Tibial artery (tissue), 4 donors: ENCODE measurements at regions not wholly inside any gene's neighbourhood (a gene's known extent, or its start where the extent isn't known, plus 50 kb on each side); places are given as distances from the start of the nearest gene placed in this dataset.

Experiments
- DNase-seq, 2 donors: peaks; one replicate each; pipeline ENCODE4 v3.0.0-alpha.2; 2019
- H3K27ac ChIP-seq, 2 donors: fragments of 200-600 bp; sonication (generic) in 1 of 2; 1 replicate in 1 of 2; 2 replicates in 1 of 2; pipeline ENCODE4 v1.5.1; 2018 to 2019; ENCODE audit warnings: mild to moderate bottlenecking in 1 of 2
- H3K27me3 ChIP-seq, 2 donors: fragments of 200-600 bp; sonication (generic) in 1 of 2; one replicate each; pipeline versions ENCODE4 v1.5.1 to v1.6.0; 2016 to 2019
- H3K36me3 ChIP-seq, 3 donors: fragments of 200-600 bp; sonication (generic) in 2 of 3; one replicate each; pipeline ENCODE4 v1.5.1; 2016 to 2019; ENCODE audit warnings: mild to moderate bottlenecking in 2 of 3
- H3K4me1 ChIP-seq, 4 donors: fragments of 200-600 bp; sonication (generic) in 2 of 4; 1 replicate in 3 of 4; 2 replicates in 1 of 4; pipeline ENCODE4 v1.5.1; 2016 to 2019
- H3K4me3 ChIP-seq, 2 donors: fragments of 200-600 bp; sonication (generic) in 1 of 2; 1 replicate in 1 of 2; 2 replicates in 1 of 2; pipeline ENCODE4 v1.5.1; 2018 to 2019; ENCODE audit warnings: mild to moderate bottlenecking in 2 of 2
- H3K9me3 ChIP-seq, 3 donors: fragments of 200-600 bp; sonication (generic) in 1 of 3; one replicate each; pipeline ENCODE4 v1.5.1; 2016 to 2019
- CTCF ChIP-seq, 2 experiments: fragments of 200-600 bp in 1 of 2; fragments of 450-650 bp in 1 of 2; IDR thresholded peaks; one replicate each; pipeline ENCODE4 v1.5.1; 2017 to 2019; ENCODE audit warnings: antibody characterized with exemption in 2 of 2, mild to moderate bottlenecking in 1 of 2, moderate library complexity in 1 of 2
- intact Hi-C: fragments of 100-400 bp; cut with DNase I; formaldehyde crosslinking; loops from one replicate; pipeline ENCODE4 v1.15.0; 2023; ENCODE audit warnings: low total_unique reads

- Histone ChIP-seq H3K27ac (no peak overlapping the region), H3K4me1 (peaks cover 0 to 27% (median 8%) of the 10 kb centered on the region in 4 donors), H3K9me3 (no peaks in the 10 kb centered on the region), H3K27me3 (no peaks in the 10 kb centered on the region), H3K4me3 (no peak overlapping the region), H3K36me3 (no peaks in the 10 kb centered on the region)
- DNase-seq, result no peak
- TF ChIP-seq CTCF (IDR thresholded peaks at IDR 0.05), result no peak
- intact Hi-C loops, result no loop called here
These were observed 363.5 kb downstream of the MAN2A1 start for GRCh38 chr5:110053205-110053604.

- intact Hi-C loops, result no loop called here
- Histone ChIP-seq H3K27me3 (no peaks in the 10 kb centered on the region), H3K4me3 (no peak overlapping the region), H3K9me3 (no peaks in the 10 kb centered on the region), H3K36me3 (no peaks in the 10 kb centered on the region), H3K4me1 (peaks cover 0 to 27% (median 8%) of the 10 kb centered on the region in 4 donors), H3K27ac (no peak overlapping the region)
- DNase-seq, result no peak
- TF ChIP-seq CTCF (IDR thresholded peaks at IDR 0.05), result no peak
These were observed 364.1 kb downstream of the MAN2A1 start for GRCh38 chr5:110053824-110054223.

GRCh38 chr5:110054240-110054639 lies 364.5 kb downstream of the MAN2A1 start:
- Histone ChIP-seq H3K36me3 (no peaks in the 10 kb centered on the region), H3K27me3 (no peaks in the 10 kb centered on the region), H3K4me1 (peaks cover 0 to 27% (median 8%) of the 10 kb centered on the region in 4 donors), H3K27ac (no peak overlapping the region), H3K9me3 (no peaks in the 10 kb centered on the region), H3K4me3 (no peak overlapping the region)
- intact Hi-C loops, result no loop called here
- DNase-seq, result peak in 1 of 2 donors; percentile 54
- no peak for TF ChIP-seq CTCF (IDR thresholded peaks at IDR 0.05)

- no peak for DNase-seq
- Histone ChIP-seq H3K27ac (peak overlapping the region in 1 of 2 donors; percentile 3), H3K4me3 (no peak overlapping the region), H3K36me3 (no peaks in the 10 kb centered on the region), H3K9me3 (no peaks in the 10 kb centered on the region), H3K27me3 (no peaks in the 10 kb centered on the region), H3K4me1 (peaks cover 0 to 20% (median 8%) of the 10 kb centered on the region in 4 donors)
- TF ChIP-seq CTCF (IDR thresholded peaks at IDR 0.05), result no peak
- intact Hi-C loops, result no loop called here
These were observed 365.6 kb downstream of the MAN2A1 start for GRCh38 chr5:110055302-110055701.

GRCh38 chr5:110056580-110057114 lies 366.9 kb downstream of the MAN2A1 start:
- H3K27ac ChIP-seq, result no peak overlapping the region
- H3K9me3 ChIP-seq, result no peaks in the 10 kb centered on the region
- no peaks in the 10 kb centered on the region for H3K36me3 ChIP-seq
- peaks cover 0 to 20% (median 8%) of the 10 kb centered on the region in 4 donors for H3K4me1 ChIP-seq
- H3K4me3 ChIP-seq, result no peak overlapping the region
- TF ChIP-seq CTCF (IDR thresholded peaks at IDR 0.05), result no peak
- no peaks in the 10 kb centered on the region for H3K27me3 ChIP-seq
- DNase-seq, result no peak
- intact Hi-C loops, result no loop called here

- no peaks in the 10 kb centered on the region for H3K27me3 ChIP-seq
- no peaks in the 10 kb centered on the region for H3K36me3 ChIP-seq
- peaks cover 0 to 20% (median 8%) of the 10 kb centered on the region in 4 donors for H3K4me1 ChIP-seq
- DNase-seq, result no peak
- no peak overlapping the region for H3K4me3 ChIP-seq
- intact Hi-C loops, result no loop called here
- no peak overlapping the region for H3K27ac ChIP-seq
- H3K9me3 ChIP-seq, result no peaks in the 10 kb centered on the region
- no peak for TF ChIP-seq CTCF (IDR thresholded peaks at IDR 0.05)
These were observed 368.4 kb downstream of the MAN2A1 start for GRCh38 chr5:110058175-110058574.
